ENCODE measurements at regions not wholly inside any gene's neighbourhood (a gene's known extent, or its start where the extent isn't known, plus 50 kb on each side); places are given as distances from the start of the nearest gene placed in this dataset.

GRCh38 chr2:14125624-14126293 lies 506.8 kb upstream of the LRATD1 start:
- TF ChIP-seq CTCF (conservative IDR thresholded peaks at IDR 0.05) (no peak), ZFX (IDR thresholded peaks at IDR 0.05) (no peak)
- no peak overlapping the region for H3K27ac ChIP-seq

- no peak for TF ChIP-seq CTCF (conservative IDR thresholded peaks at IDR 0.05)
- no peak for TF ChIP-seq ZFX (IDR thresholded peaks at IDR 0.05)
- no peak overlapping the region for H3K27ac ChIP-seq
These were observed 505.7 kb upstream of the LRATD1 start for GRCh38 chr2:14126846-14127245.

GRCh38 chr2:14127765-14128164 lies 504.8 kb upstream of the LRATD1 start:
- no peak overlapping the region for H3K27ac ChIP-seq
- no peak for TF ChIP-seq CTCF (conservative IDR thresholded peaks at IDR 0.05)
- no peak for TF ChIP-seq ZFX (IDR thresholded peaks at IDR 0.05)

- TF ChIP-seq CTCF (conservative IDR thresholded peaks at IDR 0.05) (no peak), ZFX (IDR thresholded peaks at IDR 0.05) (no peak)
- H3K27ac ChIP-seq: no peak overlapping the region
These were observed 500.1 kb upstream of the LRATD1 start for GRCh38 chr2:14132386-14132785.

- H3K27ac ChIP-seq: no peak overlapping the region
- TF ChIP-seq CTCF (conservative IDR thresholded peaks at IDR 0.05) (no peak), ZFX (IDR thresholded peaks at IDR 0.05) (no peak)
These were observed 497.7 kb upstream of the LRATD1 start for GRCh38 chr2:14134771-14135170.

GRCh38 chr2:14136030-14136429 lies 496.5 kb upstream of the LRATD1 start:
- H3K27ac ChIP-seq: no peak overlapping the region
- TF ChIP-seq CTCF (conservative IDR thresholded peaks at IDR 0.05) (no peak), ZFX (IDR thresholded peaks at IDR 0.05) (no peak)

GRCh38 chr2:14137643-14138042 lies 494.9 kb upstream of the LRATD1 start:
- TF ChIP-seq CTCF (conservative IDR thresholded peaks at IDR 0.05) (peak; percentile 47), ZFX (IDR thresholded peaks at IDR 0.05) (no peak)
- no peak overlapping the region for H3K27ac ChIP-seq

Measured in C4-2B (cell line).